Ovary (tissue), 3 donors: ENCODE measurements at regions not wholly inside any gene's neighbourhood (a gene's known extent, or its start where the extent isn't known, plus 50 kb on each side); places are given as distances from the start of the nearest gene placed in this dataset.

Experiments
- CTCF ChIP-seq, 3 donors: fragments of 450-650 bp in 2 of 3; fragments of 200-600 bp in 1 of 3; IDR thresholded peaks; one replicate each; pipeline versions ENCODE4 v1.5.1 to v1.8.0; 2016 to 2022; ENCODE audit warnings: antibody characterized with exemption in 3 of 3, mild to moderate bottlenecking in 1 of 3
- POLR2A ChIP-seq: fragments of 450-650 bp; IDR thresholded peaks from one replicate; pipeline ENCODE4 v1.6.1; 2017; ENCODE audit warnings: antibody characterized with exemption, mild to moderate bottlenecking, moderate library complexity
- donor health status: DM: no; HTN: no; CAD: no.

- no peak for TF ChIP-seq CTCF (IDR thresholded peaks at IDR 0.05)
- TF ChIP-seq POLR2A = no peak
Measured at GRCh38 chr2:195199864-195200263, 457.2 kb upstream of the SLC39A10 start.
